ENCODE measurements at regions not wholly inside any gene's neighbourhood (a gene's known extent, or its start where the extent isn't known, plus 50 kb on each side); places are given as distances from the start of the nearest gene placed in this dataset.

DNA sequence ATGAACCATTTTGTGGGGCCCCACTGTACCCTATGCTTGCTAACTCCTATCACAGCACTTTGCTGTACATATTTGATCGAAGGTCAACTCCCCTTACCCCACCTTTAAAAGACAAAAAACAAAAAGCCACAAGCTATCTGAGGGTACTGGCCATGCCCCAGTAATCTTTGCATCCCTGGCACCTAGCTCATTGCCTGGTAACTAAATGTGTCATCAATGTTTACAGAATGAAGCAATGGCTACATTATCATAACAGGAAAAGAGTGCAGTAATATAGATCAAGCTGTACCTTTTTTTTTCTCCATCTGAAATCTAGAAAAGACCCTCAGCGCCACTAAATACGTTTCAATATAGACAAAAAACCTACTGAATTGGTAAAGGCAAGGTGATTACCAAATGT, 188.0 kb downstream of the ELAVL2 start:
- TF ChIP-seq, protein P1, sequence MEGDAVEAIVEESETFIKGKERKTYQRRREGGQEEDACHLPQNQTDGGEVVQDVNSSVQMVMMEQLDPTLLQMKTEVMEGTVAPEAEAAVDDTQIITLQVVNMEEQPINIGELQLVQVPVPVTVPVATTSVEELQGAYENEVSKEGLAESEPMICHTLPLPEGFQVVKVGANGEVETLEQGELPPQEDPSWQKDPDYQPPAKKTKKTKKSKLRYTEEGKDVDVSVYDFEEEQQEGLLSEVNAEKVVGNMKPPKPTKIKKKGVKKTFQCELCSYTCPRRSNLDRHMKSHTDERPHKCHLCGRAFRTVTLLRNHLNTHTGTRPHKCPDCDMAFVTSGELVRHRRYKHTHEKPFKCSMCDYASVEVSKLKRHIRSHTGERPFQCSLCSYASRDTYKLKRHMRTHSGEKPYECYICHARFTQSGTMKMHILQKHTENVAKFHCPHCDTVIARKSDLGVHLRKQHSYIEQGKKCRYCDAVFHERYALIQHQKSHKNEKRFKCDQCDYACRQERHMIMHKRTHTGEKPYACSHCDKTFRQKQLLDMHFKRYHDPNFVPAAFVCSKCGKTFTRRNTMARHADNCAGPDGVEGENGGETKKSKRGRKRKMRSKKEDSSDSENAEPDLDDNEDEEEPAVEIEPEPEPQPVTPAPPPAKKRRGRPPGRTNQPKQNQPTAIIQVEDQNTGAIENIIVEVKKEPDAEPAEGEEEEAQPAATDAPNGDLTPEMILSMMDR (IDR thresholded peaks at IDR 0.05; ENCODE audit: insufficient read depth, low read length, poor library complexity, severe bottlenecking), result no peak
- TF ChIP-seq EZH2phosphoT487 (conservative IDR thresholded peaks at IDR 0.05; ENCODE audit: low read length), result no peak

All from SU-DHL-6 (cell line).